Peyer's patch (tissue), 4 donors: ENCODE measurements at regions not wholly inside any gene's neighbourhood (a gene's known extent, or its start where the extent isn't known, plus 50 kb on each side); places are given as distances from the start of the nearest gene placed in this dataset.

Experiments
- CTCF ChIP-seq, 6 experiments: fragments of 450-650 bp in 4 of 6; fragments of 200-600 bp in 2 of 6; sonication (generic) in 1 of 6; IDR thresholded peaks; one replicate each; pipeline ENCODE4 v1.5.1; 2017 to 2019; ENCODE audit warnings: antibody characterized with exemption in 6 of 6, mild to moderate bottlenecking in 3 of 6, moderate library complexity in 1 of 6
- POLR2A ChIP-seq, 2 donors: fragments of 450-650 bp; IDR thresholded peaks; one replicate each; pipeline ENCODE4 v1.5.1; 2017; ENCODE audit warnings: antibody characterized with exemption in 2 of 2, mild to moderate bottlenecking in 2 of 2, moderate library complexity in 2 of 2

GRCh38 chr5:74529101-74529500 lies 111.4 kb downstream of the ENC1 start:
- TF ChIP-seq CTCF (IDR thresholded peaks at IDR 0.05), result no peak
- no peak for TF ChIP-seq POLR2A (IDR thresholded peaks at IDR 0.05)
